ENCODE measurements at regions not wholly inside any gene's neighbourhood (a gene's known extent, or its start where the extent isn't known, plus 50 kb on each side); places are given as distances from the start of the nearest gene placed in this dataset.

DNA sequence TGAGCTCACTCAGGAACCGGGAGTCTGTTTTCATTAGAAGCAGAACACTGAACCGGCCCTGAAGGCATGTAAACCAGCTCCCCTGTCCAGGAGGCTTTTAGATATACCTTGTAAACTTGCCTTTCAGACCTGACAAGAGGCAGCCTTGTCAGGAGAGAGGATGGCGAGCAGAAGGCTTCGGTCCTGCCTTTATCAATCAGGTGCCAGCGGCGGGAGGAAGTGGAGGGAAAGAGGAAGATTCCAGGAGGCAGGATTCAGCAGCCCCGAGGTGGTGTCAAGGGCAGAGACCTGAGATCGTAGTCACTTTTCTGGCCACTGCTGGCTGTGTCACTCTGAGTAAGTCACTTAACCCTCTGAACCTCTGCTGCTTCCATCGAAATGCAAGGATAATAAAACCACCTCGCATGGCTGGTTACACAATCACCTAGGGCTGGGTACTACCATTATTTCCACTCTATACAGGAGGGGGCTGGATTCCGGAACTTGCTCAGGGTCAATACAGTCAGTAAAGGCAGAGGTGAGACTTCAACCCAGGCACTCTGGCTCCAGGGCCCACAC, 181.0 kb downstream of the CHST1 start:
- TF ChIP-seq, protein P1, sequence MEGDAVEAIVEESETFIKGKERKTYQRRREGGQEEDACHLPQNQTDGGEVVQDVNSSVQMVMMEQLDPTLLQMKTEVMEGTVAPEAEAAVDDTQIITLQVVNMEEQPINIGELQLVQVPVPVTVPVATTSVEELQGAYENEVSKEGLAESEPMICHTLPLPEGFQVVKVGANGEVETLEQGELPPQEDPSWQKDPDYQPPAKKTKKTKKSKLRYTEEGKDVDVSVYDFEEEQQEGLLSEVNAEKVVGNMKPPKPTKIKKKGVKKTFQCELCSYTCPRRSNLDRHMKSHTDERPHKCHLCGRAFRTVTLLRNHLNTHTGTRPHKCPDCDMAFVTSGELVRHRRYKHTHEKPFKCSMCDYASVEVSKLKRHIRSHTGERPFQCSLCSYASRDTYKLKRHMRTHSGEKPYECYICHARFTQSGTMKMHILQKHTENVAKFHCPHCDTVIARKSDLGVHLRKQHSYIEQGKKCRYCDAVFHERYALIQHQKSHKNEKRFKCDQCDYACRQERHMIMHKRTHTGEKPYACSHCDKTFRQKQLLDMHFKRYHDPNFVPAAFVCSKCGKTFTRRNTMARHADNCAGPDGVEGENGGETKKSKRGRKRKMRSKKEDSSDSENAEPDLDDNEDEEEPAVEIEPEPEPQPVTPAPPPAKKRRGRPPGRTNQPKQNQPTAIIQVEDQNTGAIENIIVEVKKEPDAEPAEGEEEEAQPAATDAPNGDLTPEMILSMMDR (IDR thresholded peaks at IDR 0.05) = no peak
- TF ChIP-seq EP300 (IDR thresholded peaks at IDR 0.05; ENCODE audit: borderline replicate concordance in 1 of 2, low read depth in 1 of 2, low read length in 1 of 2) (no peak), POLR2AphosphoS5 (IDR thresholded peaks at IDR 0.05; ENCODE audit: low read depth, low read length) (no peak), SIN3A (IDR thresholded peaks at IDR 0.05; ENCODE audit: borderline replicate concordance, low read depth, low read length) (no peak), JUND (IDR thresholded peaks at IDR 0.05) (no peak), EZH2phosphoT487 (IDR thresholded peaks at IDR 0.05; ENCODE audit: borderline replicate concordance, low read depth) (no peak), CHD2 (IDR thresholded peaks at IDR 0.05; ENCODE audit: low read length, partially characterized antibody) (no peak), RAD21 (IDR thresholded peaks at IDR 0.05; ENCODE audit: low read length) (no peak)
- TF ChIP-seq, protein P2, sequence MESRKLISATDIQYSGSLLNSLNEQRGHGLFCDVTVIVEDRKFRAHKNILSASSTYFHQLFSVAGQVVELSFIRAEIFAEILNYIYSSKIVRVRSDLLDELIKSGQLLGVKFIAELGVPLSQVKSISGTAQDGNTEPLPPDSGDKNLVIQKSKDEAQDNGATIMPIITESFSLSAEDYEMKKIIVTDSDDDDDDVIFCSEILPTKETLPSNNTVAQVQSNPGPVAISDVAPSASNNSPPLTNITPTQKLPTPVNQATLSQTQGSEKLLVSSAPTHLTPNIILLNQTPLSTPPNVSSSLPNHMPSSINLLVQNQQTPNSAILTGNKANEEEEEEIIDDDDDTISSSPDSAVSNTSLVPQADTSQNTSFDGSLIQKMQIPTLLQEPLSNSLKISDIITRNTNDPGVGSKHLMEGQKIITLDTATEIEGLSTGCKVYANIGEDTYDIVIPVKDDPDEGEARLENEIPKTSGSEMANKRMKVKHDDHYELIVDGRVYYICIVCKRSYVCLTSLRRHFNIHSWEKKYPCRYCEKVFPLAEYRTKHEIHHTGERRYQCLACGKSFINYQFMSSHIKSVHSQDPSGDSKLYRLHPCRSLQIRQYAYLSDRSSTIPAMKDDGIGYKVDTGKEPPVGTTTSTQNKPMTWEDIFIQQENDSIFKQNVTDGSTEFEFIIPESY (IDR thresholded peaks at IDR 0.05; ENCODE audit: borderline replicate concordance, low read depth) = no peak
- TF ChIP-seq, protein P3, sequence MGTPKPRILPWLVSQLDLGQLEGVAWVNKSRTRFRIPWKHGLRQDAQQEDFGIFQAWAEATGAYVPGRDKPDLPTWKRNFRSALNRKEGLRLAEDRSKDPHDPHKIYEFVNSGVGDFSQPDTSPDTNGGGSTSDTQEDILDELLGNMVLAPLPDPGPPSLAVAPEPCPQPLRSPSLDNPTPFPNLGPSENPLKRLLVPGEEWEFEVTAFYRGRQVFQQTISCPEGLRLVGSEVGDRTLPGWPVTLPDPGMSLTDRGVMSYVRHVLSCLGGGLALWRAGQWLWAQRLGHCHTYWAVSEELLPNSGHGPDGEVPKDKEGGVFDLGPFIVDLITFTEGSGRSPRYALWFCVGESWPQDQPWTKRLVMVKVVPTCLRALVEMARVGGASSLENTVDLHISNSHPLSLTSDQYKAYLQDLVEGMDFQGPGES (IDR thresholded peaks at IDR 0.05; ENCODE audit: low read depth, low read length) = no peak
